Mesodermal cell (in vitro differentiated cells): ENCODE measurements at regions not wholly inside any gene's neighbourhood (a gene's known extent, or its start where the extent isn't known, plus 50 kb on each side); places are given as distances from the start of the nearest gene placed in this dataset.
"Not testable (repeated sequence)": the region's sequence is repeated elsewhere in the genome, so short reads cannot be mapped to it uniquely, and the experiment has no call there.

Source experiments
- H3K27ac ChIP-seq: 2 replicates; pipeline ENCODE4 v1.7.0; 2013; ENCODE audit warnings: mild to moderate bottlenecking, low read depth, low read length, moderate library complexity; ENCODE audit not compliant: severe bottlenecking
- H3K36me3 ChIP-seq: 2 replicates; pipeline ENCODE4 v1.7.1; 2013; ENCODE audit warnings: mild to moderate bottlenecking, low read length, moderate library complexity; ENCODE audit not compliant: control insufficient read depth, insufficient read depth
- H3K4me1 ChIP-seq: one replicate; pipeline ENCODE4 v1.7.1; 2013; ENCODE audit warnings: mild to moderate bottlenecking, low read length; ENCODE audit not compliant: insufficient read depth, control insufficient read depth, poor library complexity, severe bottlenecking
- H3K4me3 ChIP-seq: 2 replicates; pipeline ENCODE4 v1.7.0; 2013; ENCODE audit warnings: low read length, control low read depth, mild to moderate bottlenecking; ENCODE audit not compliant: insufficient read depth, poor library complexity, severe bottlenecking; ENCODE audit errors: extremely low read depth
- H3K9me3 ChIP-seq: 2 replicates; pipeline ENCODE4 v1.7.1; 2013; ENCODE audit warnings: mild to moderate bottlenecking, low read length, moderate library complexity; ENCODE audit not compliant: control insufficient read depth
- WGBS, 2 experiments: methylation state at CpG; one replicate each; pipeline ENCODE4 v1.1.5; 2013; ENCODE audit warnings: missing lambda C conversion rate in 2 of 2; ENCODE audit not compliant: insufficient coverage in 2 of 2; 5-methylcytosine and 5-hydroxymethylcytosine counted together

DNA sequence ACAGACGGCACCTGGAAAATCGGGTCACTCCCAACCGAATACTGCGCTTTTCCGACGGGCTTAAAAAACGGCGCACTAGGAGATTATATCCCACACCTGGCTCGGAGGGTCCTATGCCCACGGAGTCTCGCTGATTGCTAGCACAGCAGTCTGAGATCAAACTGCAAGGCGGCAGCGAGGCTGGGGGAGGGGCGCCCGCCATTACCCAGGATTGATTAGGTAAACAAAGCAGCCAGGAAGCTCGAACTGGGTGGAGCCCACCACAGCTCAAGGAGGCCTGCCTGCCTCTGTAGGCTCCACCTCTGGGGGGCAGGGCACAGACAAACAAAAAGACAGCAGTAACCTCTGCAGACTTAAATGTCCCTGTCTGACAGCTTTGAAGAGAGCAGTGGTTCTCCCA, 64.5 kb downstream of the SLC30A10 start:
- not testable (repeated sequence) for H3K4me3 ChIP-seq, H3K36me3 ChIP-seq, H3K27ac ChIP-seq, H3K9me3 ChIP-seq, H3K4me1 ChIP-seq
- WGBS, 2 experiments = 87% methylated on average over 6 of the region's 16 CpGs; no CpG with 5 or more reads in 1 of the 2 experiments

DNA sequence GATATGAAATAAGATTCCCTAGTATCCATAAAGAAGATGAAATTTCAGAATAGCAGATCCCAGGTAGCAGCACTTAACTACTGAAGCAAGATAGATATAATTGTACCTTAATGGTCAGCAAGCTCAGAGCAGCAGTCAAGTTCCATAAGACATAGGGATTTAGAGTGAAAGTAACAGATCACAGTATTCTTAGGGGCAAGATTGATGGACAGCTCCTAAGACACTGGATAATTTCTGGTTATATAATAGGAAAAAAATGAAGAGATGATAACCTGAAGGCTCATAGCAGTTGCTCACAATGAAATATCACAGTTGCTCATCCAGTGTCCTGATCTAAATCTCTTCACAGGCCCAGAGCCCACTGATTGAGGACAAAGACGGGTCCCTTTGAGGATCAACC, 66.0 kb downstream of the SLC30A10 start:
- H3K4me1 ChIP-seq = no peaks in the 10 kb centered on the region
- 50 to 71% methylated on average over 1 of the region's 1 CpG for WGBS, 2 experiments

DNA sequence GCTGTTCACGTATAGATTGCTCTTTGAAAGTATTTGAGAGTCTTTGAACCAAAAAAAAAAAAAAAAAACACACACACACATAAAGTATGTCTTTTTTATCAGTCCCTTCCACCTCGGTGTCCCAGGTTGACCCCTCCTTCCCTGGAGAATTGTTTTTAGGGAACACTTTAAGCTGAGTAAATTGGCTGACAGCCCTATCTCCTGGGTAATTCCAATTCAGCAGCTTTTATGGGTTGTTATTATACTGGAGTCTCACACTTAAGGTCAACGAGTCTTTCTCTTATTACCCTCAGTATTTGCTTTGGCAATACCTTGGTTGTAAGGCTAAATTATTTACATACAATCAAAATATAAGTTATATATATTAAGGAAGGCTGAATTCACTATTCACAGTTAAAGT, 69.4 kb downstream of the SLC30A10 start:
- H3K27ac ChIP-seq = no peak overlapping the region
- no peaks in the 10 kb centered on the region for H3K9me3 ChIP-seq
- H3K4me3 ChIP-seq = no peak overlapping the region
- WGBS, 2 experiments = no CpG with 5 or more reads among the region's 3 CpGs
- H3K36me3 ChIP-seq = no peaks in the 10 kb centered on the region
- no peaks in the 10 kb centered on the region for H3K4me1 ChIP-seq

More for the DNA sequence above, 66.0 kb downstream of the SLC30A10 start:
- Histone ChIP-seq H3K27ac (no peak overlapping the region), H3K9me3 (no peaks in the 10 kb centered on the region), H3K4me3 (no peak overlapping the region), H3K36me3 (no peaks in the 10 kb centered on the region)

DNA sequence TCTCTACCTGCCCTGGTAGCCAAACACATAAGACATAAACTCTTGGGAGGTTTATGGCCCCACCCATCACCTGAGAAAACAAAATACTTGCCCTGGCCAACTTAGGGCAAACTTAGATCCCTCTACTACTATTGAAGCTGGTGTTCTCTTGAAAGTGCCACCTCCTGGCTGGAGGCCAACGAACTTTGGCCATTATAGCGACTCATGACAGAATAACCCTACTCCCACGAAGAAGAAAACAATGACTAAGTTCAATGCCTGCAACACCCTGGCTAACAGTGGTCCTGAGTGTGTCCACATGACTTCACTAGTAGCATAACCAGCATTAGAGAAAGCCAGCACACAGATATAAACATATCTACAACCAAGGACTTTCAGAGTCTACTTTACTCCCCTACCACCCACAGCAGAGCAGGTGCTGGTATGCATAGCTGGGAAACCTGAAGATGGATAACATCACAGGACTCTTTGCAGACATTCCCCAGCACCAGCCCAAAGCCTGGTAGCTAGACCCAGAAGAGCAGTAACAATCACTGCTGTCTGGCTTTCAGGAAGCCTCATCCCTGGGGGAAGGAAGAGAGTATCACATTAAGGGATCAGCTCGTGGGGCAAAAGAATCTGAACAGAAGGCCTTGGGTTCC, 81.0 kb downstream of the SLC30A10 start:
- Histone ChIP-seq H3K36me3 (no peaks in the 10 kb centered on the region), H3K4me1 (no peaks in the 10 kb centered on the region), H3K27ac (no peak overlapping the region), H3K4me3 (no peak overlapping the region), H3K9me3 (no peaks in the 10 kb centered on the region)
- 78 to 79% methylated on average over 3 of the region's 4 CpGs for WGBS, 2 experiments

DNA sequence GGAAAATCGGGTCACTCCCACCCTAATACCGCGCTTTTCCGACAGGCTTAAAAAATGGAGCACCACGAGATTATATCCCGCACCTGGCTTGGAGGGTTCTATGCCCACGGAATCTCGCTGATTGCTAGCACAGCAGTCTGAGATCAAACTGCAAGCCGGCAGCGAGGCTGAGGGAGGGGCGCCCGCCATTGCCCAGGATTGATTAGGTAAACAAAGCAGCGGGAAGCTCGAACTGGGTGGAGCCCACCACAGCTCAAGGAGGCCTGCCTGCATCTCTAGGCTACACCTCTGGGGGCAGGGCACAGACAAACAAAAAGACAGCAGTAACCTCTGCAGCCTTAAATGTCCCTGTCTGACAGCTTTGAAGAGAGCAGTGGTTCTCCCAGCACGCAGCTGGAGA, 88.8 kb downstream of the SLC30A10 start:
- H3K4me3 ChIP-seq = peak overlapping the region; percentile 36

DNA sequence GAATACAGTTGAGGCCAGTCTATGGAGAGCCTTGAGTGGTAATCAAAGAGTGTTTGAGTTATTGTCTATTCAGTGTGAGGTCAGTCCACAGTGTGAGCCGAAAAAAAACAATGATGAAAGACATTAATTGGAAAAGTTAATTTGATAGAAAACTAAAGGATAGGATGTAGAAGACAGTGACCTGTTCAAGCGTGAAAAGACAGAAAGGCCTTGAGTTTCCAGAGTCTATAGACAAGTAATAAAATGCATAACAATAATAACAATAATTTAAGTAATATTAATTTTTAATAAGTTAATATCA, 90.4 kb downstream of the SLC30A10 start:
- Histone ChIP-seq H3K9me3 (no peaks in the 10 kb centered on the region), H3K27ac (no peak overlapping the region), H3K4me1 (no peaks in the 10 kb centered on the region), H3K4me3 (no peak overlapping the region), H3K36me3 (no peaks in the 10 kb centered on the region)
- WGBS, 2 experiments = 17 to 45% methylated on average over 1 of the region's 2 CpGs

More for the DNA sequence above, 88.8 kb downstream of the SLC30A10 start:
- H3K36me3 ChIP-seq, H3K4me1 ChIP-seq, H3K9me3 ChIP-seq, H3K27ac ChIP-seq: not testable (repeated sequence)
- WGBS, 2 experiments = 15 to 16% methylated on average over 8 to 10 of the region's 15 CpGs

DNA sequence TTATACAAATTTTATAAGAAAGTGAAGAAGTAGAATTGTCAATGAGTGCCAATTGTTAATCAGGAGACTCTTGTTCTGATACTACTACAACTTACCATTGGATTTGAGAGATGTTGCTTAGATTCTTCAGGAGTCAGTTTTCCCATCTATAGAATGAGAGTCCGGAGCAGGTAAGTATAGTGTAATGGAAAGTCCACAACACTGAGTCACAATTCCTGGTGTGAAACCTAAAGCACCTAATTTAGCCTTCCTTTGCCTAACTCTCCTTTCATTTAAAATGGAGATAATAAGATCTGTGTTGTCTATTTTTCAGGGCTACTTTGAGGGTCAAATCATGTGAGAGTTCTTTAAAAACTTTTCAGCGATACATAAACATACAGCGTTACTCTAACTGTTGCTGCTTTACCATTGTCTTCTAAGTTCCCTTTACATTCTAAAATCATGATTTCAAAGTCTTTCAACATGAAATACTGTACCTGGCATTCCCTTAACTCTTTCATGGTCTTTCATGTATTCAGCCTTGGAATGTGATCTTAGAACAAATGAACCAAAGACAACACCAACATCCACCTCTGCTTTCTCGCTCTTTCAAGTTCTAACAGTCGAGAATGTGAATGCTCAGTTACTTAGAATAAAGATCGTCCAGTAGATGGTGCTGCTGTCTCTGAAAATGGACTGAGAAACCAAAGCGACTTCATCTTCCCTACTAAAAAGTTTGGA, 90.9 kb downstream of the SLC30A10 start:
- H3K27ac ChIP-seq = no peak overlapping the region
- no peak overlapping the region for H3K4me3 ChIP-seq
- no peaks in the 10 kb centered on the region for H3K4me1 ChIP-seq
- no peaks in the 10 kb centered on the region for H3K9me3 ChIP-seq
- no peaks in the 10 kb centered on the region for H3K36me3 ChIP-seq
- WGBS, 2 experiments = 94 to 100% methylated on average over 2 of the region's 7 CpGs

DNA sequence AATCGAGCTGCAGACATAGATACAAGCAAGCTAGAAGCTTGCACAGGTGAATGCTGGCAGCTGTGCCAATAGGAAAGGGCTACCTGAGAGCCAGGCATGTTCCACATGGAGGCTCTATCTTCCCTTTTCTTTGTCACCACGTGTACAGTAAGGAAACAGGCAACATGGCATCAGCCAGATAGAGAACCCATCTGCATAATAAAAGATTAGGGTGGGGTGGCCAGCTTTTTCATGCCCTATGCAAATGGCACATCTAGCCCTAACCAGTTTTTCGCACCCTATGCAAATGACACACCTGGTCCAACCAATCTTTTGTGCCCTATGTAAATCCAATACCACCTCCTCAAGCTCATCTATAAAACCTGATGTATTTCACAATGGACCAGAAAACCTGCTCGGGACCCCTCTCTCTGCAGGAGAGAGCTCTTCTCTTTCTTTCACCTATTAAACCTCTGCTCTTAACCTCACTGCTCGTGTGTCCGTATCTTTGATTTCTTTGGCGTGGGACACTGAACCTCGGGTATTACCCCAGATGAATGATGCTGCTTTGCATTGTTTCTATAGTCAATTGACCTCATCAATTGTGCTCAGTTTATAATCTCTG, 93.9 kb downstream of the SLC30A10 start:
- H3K4me1 ChIP-seq = no peaks in the 10 kb centered on the region
- no peaks in the 10 kb centered on the region for H3K36me3 ChIP-seq
- no peaks in the 10 kb centered on the region for H3K9me3 ChIP-seq
- no peak overlapping the region for H3K27ac ChIP-seq
- no peak overlapping the region for H3K4me3 ChIP-seq
- 57 to 62% methylated on average over 7 of the region's 8 CpGs for WGBS, 2 experiments

DNA sequence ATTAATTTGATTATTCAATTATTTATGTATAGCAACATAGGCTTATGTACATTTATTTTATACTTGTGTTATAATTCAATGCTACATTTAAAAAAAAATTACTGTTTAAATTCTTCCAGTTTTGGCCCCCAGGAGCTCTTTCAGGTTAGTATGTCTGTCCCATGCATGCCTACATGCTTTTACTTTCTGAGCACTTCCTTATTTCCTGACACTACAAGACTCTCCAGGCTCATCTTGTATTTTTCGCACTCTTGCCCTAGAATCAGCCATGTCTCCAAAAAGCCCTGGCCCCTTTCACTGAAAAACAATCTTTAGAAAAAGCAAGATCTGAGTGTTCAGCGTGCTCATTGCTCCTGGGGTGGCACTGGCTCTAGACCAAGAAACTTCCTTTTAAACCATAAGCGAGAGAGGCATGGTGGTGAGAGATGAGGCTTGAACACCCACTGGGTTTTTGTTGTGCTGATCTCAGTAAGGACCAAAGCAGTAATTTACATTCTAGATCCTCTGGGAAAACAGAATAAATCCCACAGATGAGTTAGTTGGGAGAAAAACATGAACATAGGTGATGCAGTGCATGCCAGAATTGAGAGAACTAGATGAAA, 95.0 kb downstream of the SLC30A10 start:
- Histone ChIP-seq H3K36me3 (no peaks in the 10 kb centered on the region), H3K4me3 (no peak overlapping the region), H3K27ac (no peak overlapping the region), H3K9me3 (no peaks in the 10 kb centered on the region), H3K4me1 (no peaks in the 10 kb centered on the region)
- 59 to 75% methylated on average over 1 to 3 of the region's 3 CpGs for WGBS, 2 experiments

DNA sequence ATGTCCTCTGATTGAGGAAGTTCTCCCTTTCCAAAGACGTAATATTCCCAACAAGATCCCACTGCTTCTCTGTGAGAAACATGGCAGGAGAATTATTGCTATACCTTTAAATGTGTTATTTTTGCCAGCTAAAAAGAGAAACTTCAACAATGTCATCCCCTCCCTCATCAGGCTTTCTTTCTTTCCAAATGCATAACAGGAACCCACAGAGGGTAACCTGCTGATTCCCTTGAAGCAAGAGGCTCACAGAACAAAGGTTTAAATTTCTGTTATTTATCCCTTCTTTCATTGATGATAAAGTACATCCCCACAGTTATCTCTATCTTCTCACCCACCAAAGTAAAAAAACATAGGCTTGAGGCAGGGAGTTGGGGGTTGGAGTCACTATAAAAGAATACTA, 102.1 kb downstream of the SLC30A10 start:
- H3K36me3 ChIP-seq = no peaks in the 10 kb centered on the region
- no peak overlapping the region for H3K27ac ChIP-seq

DNA sequence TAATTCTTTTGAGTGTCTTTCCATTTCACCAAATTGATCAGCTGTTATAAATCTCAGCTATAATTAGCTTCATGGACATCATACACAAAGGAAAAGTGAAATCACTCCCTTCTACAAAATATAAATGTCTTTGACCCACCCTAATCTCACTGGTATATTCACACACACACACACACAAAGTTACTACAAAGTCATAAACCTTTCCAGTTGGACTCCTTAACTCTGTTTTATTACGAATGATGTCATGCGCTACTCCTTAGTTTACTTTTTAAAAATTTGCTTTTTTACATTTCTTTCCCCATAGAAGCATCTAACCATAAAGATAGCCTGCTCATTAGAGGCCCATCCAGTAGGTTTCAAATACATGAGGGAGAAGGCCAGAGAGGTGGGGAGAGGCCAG, 103.0 kb downstream of the SLC30A10 start:
- Histone ChIP-seq H3K4me1 (no peaks in the 10 kb centered on the region), H3K36me3 (no peaks in the 10 kb centered on the region), H3K4me3 (no peak overlapping the region), H3K27ac (no peak overlapping the region), H3K9me3 (no peaks in the 10 kb centered on the region)
- 88% methylated on average over 1 of the region's 2 CpGs; no CpG with 5 or more reads in 1 of the 2 experiments for WGBS, 2 experiments

More for the DNA sequence above, 102.1 kb downstream of the SLC30A10 start:
- no CpG with 5 or more reads among the region's 1 CpG for WGBS, 2 experiments
- Histone ChIP-seq H3K4me3 (no peak overlapping the region), H3K4me1 (no peaks in the 10 kb centered on the region), H3K9me3 (no peaks in the 10 kb centered on the region)
